ENCODE measurements at regions not wholly inside any gene's neighbourhood (a gene's known extent, or its start where the extent isn't known, plus 50 kb on each side); places are given as distances from the start of the nearest gene placed in this dataset.

DNA sequence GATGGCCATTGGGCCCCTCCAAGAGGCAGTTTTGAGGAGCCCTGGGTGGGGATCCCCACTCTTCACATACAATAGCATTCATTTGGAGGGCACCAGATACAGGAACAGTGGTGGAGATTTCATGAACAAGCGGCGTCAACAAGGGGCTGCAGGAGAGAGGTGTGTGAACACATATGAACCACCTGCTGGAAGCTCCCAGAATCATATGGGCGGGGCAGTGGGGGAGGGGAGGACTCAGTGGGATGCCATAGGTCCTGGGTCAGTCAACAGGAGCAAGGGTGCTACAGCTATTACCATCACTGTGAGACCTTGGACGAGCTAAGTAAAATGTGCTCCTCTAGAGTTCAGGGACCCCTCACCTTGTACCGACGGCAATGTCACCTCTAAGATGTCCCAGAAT lies 100.4 kb upstream of the IRF2BP2 start:
- Mint-ChIP-seq H3K4me3 (no peak overlapping the region), H3K9me3 (no peaks in the 10 kb centered on the region), H3K27me3 (ENCODE audit: insufficient read depth) (no peaks in the 10 kb centered on the region), H3K36me3 (ENCODE audit: low read depth) (peaks cover 3% of the 10 kb centered on the region), H3K27ac (no peak overlapping the region), H3K4me1 (ENCODE audit: low read depth) (peaks cover 19% of the 10 kb centered on the region)
- DNase-seq (ENCODE audit: low spot score) = no peak
- intact Hi-C loops (cut with micrococcal nuclease) = no loop called here

DNA sequence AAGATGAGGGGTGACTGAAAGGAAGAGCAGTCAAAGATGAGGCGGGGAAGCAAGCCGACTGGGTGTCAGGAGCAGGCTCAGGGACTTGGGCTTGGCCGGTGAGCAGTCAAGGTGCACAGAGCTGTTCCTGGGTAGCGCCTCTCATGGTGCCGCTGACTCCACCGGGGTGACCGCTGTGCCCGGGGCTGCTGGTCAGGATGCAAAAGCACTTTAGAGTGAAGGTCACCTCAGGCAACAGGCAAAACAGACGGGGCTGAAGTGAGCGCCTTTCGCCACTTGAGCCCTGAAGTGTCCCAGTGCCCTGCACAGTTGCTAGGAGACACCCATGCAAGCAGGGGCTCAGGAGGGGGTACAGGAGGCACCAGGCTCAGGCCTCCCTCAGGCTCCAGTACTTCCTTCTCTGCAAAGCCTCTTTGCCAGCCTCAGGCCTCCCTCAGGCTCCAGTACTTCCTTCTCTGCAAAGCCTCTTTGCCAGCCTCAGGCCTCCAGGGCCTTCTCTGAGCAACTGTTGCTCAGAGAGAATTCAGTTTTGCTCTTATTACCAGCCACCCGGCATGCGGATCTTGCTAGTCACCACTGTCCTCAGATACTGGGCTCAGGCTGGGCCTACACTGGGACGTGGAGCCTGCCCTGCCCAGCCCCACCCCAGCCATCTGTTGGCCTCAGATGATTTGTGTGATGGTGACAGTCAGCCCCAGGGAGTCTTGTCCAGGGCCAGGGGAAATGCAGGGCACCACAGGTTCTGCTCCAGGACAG lies 99.7 kb upstream of the IRF2BP2 start:
- peaks cover 23% of the 10 kb centered on the region for H3K4me1 Mint-ChIP-seq (ENCODE audit: low read depth)

GRCh38 chr1:234708700-234709395 lies 98.9 kb upstream of the IRF2BP2 start:
- DNase-seq (ENCODE audit: low spot score) = no peak
- intact Hi-C loops (cut with micrococcal nuclease) = no loop called here
- H3K9me3 Mint-ChIP-seq = peaks cover 5% of the 10 kb centered on the region
- H3K27ac Mint-ChIP-seq = no peak overlapping the region
- peaks cover 23% of the 10 kb centered on the region for H3K4me1 Mint-ChIP-seq (ENCODE audit: low read depth)
- peaks cover 4% of the 10 kb centered on the region for H3K27me3 Mint-ChIP-seq (ENCODE audit: insufficient read depth)
- no peak overlapping the region for H3K4me3 Mint-ChIP-seq
- H3K36me3 Mint-ChIP-seq (ENCODE audit: low read depth) = peaks cover 3% of the 10 kb centered on the region

More for the DNA sequence above, 99.7 kb upstream of the IRF2BP2 start:
- Mint-ChIP-seq H3K27me3 (ENCODE audit: insufficient read depth) (no peaks in the 10 kb centered on the region), H3K27ac (no peak overlapping the region), H3K9me3 (no peaks in the 10 kb centered on the region), H3K4me3 (no peak overlapping the region), H3K36me3 (ENCODE audit: low read depth) (peaks cover 3% of the 10 kb centered on the region)
- intact Hi-C loops (cut with micrococcal nuclease) = no loop called here
- no peak for DNase-seq (ENCODE audit: low spot score)

DNA sequence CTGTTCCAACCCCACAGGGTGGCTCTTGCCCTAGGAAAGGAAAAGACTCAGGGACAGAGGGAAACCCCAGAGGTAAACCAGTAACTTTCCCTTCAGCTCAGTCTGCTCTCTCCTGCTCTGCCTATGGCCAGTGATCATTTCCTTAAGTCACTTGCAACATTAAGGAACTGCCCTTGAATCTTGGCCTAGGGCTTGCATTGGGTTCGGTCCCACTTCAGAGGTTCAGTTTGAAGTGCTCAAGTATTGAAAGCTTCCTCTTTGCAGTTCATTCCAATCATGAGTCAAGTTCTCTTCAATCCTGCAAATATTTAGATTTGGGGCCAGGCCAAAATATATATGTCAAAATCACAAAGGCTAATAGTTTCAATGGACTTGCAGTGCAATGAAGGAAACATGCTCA lies 97.7 kb upstream of the IRF2BP2 start:
- intact Hi-C loops (cut with micrococcal nuclease) = no loop called here
- Mint-ChIP-seq H3K4me3 (no peak overlapping the region), H3K27me3 (ENCODE audit: insufficient read depth) (peaks cover 4% of the 10 kb centered on the region), H3K9me3 (peaks cover 11% of the 10 kb centered on the region), H3K4me1 (ENCODE audit: low read depth) (peaks cover 23% of the 10 kb centered on the region), H3K27ac (no peak overlapping the region), H3K36me3 (ENCODE audit: low read depth) (peaks cover 3% of the 10 kb centered on the region)
- no peak for DNase-seq (ENCODE audit: low spot score)

- peaks cover 4% of the 10 kb centered on the region for H3K27me3 Mint-ChIP-seq (ENCODE audit: insufficient read depth)
- peaks cover 3% of the 10 kb centered on the region for H3K36me3 Mint-ChIP-seq (ENCODE audit: low read depth)
- H3K4me3 Mint-ChIP-seq = no peak overlapping the region
- H3K4me1 Mint-ChIP-seq (ENCODE audit: low read depth) = peaks cover 23% of the 10 kb centered on the region
- DNase-seq (ENCODE audit: low spot score) = no peak
- no peak overlapping the region for H3K27ac Mint-ChIP-seq
- H3K9me3 Mint-ChIP-seq = peaks cover 11% of the 10 kb centered on the region
- intact Hi-C loops (cut with micrococcal nuclease) = no loop called here
These were observed 97.0 kb upstream of the IRF2BP2 start for GRCh38 chr1:234706931-234707330.

DNA sequence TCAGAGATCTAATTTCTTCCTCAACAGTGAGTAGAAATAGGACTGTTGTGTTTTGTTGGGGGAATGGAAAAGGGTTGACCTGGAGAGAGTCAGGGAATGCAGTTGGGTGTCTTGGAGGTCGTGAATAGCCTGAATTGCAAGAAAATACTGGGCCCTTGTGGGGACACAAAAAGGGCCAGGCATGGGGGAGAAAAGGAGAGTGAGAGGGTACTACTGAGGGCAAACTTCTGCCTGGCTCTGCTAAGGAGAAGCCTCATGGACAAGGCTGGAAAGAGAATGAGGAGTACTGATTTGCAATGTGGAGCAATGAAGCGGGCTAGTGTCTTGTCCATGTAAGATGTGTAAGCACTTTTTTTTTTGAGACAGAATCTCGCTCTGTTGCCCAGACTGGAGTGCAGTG lies 96.2 kb upstream of the IRF2BP2 start:
- no peak overlapping the region for H3K27ac Mint-ChIP-seq
- H3K4me1 Mint-ChIP-seq (ENCODE audit: low read depth) = peaks cover 18% of the 10 kb centered on the region
- intact Hi-C loops (cut with micrococcal nuclease) = no loop called here
- H3K27me3 Mint-ChIP-seq (ENCODE audit: insufficient read depth) = peaks cover 4% of the 10 kb centered on the region
- peaks cover 3% of the 10 kb centered on the region for H3K36me3 Mint-ChIP-seq (ENCODE audit: low read depth)
- no peak overlapping the region for H3K4me3 Mint-ChIP-seq
- H3K9me3 Mint-ChIP-seq = peaks cover 11% of the 10 kb centered on the region
- no peak for DNase-seq (ENCODE audit: low spot score)

DNA sequence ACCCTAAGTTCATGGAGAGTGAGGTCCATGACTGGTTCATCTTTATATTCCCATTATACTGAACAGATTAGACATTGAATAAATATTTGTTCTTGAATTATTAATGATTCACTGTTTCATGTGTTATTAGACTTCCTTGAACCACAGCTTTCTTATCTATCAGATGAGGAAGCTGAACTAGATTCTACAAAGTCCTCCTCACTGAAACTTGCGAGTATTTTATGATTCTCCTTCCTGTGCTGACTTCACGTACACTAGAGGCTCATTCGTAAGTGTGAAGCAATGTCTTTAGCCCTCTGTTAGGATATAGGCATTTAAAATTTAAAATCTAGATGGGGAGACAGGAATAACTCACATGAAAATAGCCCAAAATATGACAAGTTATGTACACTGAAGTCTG lies 95.6 kb upstream of the IRF2BP2 start:
- DNase-seq (ENCODE audit: low spot score) = no peak
- Mint-ChIP-seq H3K27me3 (ENCODE audit: insufficient read depth) (peaks cover 4% of the 10 kb centered on the region), H3K36me3 (ENCODE audit: low read depth) (peaks cover 3% of the 10 kb centered on the region), H3K9me3 (peaks cover 11% of the 10 kb centered on the region), H3K4me1 (ENCODE audit: low read depth) (peaks cover 18% of the 10 kb centered on the region), H3K4me3 (no peak overlapping the region), H3K27ac (no peak overlapping the region)
- intact Hi-C loops (cut with micrococcal nuclease) = no loop called here

GRCh38 chr1:234704106-234704887 lies 94.3 kb upstream of the IRF2BP2 start:
- intact Hi-C loops (cut with micrococcal nuclease) = no loop called here
- no peak overlapping the region for H3K4me3 Mint-ChIP-seq
- no peak overlapping the region for H3K27ac Mint-ChIP-seq
- peaks cover 11% of the 10 kb centered on the region for H3K9me3 Mint-ChIP-seq
- peaks cover 29% of the 10 kb centered on the region for H3K4me1 Mint-ChIP-seq (ENCODE audit: low read depth)
- DNase-seq (ENCODE audit: low spot score) = no peak
- H3K36me3 Mint-ChIP-seq (ENCODE audit: low read depth) = peaks cover 3% of the 10 kb centered on the region
- peaks cover 4% of the 10 kb centered on the region for H3K27me3 Mint-ChIP-seq (ENCODE audit: insufficient read depth)

GRCh38 chr1:234702342-234703000 lies 92.5 kb upstream of the IRF2BP2 start:
- no peak overlapping the region for H3K4me3 Mint-ChIP-seq
- no peaks in the 10 kb centered on the region for H3K36me3 Mint-ChIP-seq (ENCODE audit: low read depth)
- peaks cover 4% of the 10 kb centered on the region for H3K27me3 Mint-ChIP-seq (ENCODE audit: insufficient read depth)
- no peak overlapping the region for H3K27ac Mint-ChIP-seq
- peaks cover 11% of the 10 kb centered on the region for H3K9me3 Mint-ChIP-seq
- DNase-seq (ENCODE audit: low spot score) = no peak
- H3K4me1 Mint-ChIP-seq (ENCODE audit: low read depth) = peaks cover 24% of the 10 kb centered on the region
- intact Hi-C loops (cut with micrococcal nuclease) = no loop called here

GRCh38 chr1:234701737-234702341 lies 91.9 kb upstream of the IRF2BP2 start:
- H3K4me1 Mint-ChIP-seq (ENCODE audit: low read depth) = peaks cover 24% of the 10 kb centered on the region
- intact Hi-C loops (cut with micrococcal nuclease) = no loop called here
- DNase-seq (ENCODE audit: low spot score) = no peak
- no peak overlapping the region for H3K4me3 Mint-ChIP-seq
- H3K9me3 Mint-ChIP-seq = peaks cover 11% of the 10 kb centered on the region
- no peaks in the 10 kb centered on the region for H3K36me3 Mint-ChIP-seq (ENCODE audit: low read depth)
- H3K27me3 Mint-ChIP-seq (ENCODE audit: insufficient read depth) = peaks cover 4% of the 10 kb centered on the region
- no peak overlapping the region for H3K27ac Mint-ChIP-seq

DNA sequence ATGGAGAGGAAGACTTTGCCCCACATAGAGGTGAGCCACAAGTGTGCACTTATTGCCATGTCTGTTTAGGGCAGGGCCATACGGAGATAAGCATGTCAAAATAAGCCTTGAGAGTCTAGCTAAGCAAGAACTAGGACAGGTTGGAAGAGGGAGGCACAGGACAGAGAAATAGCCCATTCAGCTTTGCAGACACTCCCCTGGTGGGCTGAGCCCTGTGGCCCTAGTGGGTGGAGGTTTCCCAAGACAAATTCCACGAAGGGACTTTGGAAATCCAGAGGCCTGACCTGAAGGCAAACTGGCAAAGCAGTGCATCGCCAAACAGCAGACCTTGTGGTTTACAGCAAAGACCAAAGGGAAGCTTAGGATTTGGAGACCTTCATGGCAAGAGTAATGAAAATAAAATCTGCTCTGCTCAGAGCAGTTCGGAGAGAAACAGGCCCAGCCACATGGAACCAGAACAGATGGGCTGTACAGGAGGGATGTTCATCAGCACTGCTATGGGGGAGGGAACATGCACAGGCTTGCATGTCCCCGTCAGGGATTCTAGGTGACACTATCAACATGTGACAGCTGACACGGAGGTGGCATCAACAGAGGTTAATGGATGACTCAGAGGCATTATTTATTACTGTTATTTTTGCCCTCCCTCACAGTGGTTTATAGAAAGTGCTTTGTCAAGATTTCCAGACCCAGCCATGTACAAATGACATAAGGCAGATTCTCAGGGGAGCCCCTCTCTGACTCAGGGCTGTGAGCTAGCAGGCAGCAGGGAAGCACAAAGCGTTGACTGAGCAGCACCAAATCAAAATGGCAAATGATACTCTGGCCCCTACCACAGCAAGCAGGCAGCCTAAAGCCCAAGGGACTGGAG lies 90.1 kb upstream of the IRF2BP2 start:
- peaks cover 4% of the 10 kb centered on the region for H3K27me3 Mint-ChIP-seq (ENCODE audit: insufficient read depth)
- intact Hi-C loops (cut with micrococcal nuclease) = no loop called here
- no peak overlapping the region for H3K4me3 Mint-ChIP-seq
- H3K36me3 Mint-ChIP-seq (ENCODE audit: low read depth) = no peaks in the 10 kb centered on the region
- peak overlapping the region; percentile 26 for H3K27ac Mint-ChIP-seq
- no peak for DNase-seq (ENCODE audit: low spot score)
- H3K9me3 Mint-ChIP-seq = peaks cover 11% of the 10 kb centered on the region
- H3K4me1 Mint-ChIP-seq (ENCODE audit: low read depth) = peaks cover 12% of the 10 kb centered on the region

DNA sequence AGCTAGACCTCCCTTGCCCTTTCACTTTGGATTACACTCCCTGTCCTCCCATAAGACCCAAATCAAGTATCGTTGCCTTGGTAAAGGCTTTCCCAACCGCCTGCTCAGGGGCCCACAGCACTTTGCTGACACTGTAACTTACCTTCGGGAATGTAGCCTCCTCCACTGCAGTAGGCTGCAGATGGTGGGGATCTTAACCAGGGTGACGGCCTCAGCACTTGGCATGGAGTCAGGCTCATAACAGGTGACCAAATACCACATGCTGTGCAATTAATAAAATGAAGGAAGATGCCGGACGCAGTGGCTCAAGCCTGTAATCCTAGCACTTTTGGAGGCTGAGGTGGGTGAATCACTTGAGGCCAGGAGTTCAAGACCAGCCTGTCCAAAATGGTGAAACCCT lies 88.7 kb upstream of the IRF2BP2 start:
- no peak overlapping the region for H3K4me3 Mint-ChIP-seq
- H3K27ac Mint-ChIP-seq = no peak overlapping the region
- peaks cover 4% of the 10 kb centered on the region for H3K9me3 Mint-ChIP-seq
- no peaks in the 10 kb centered on the region for H3K27me3 Mint-ChIP-seq (ENCODE audit: insufficient read depth)
- no peaks in the 10 kb centered on the region for H3K36me3 Mint-ChIP-seq (ENCODE audit: low read depth)
- DNase-seq (ENCODE audit: low spot score) = no peak
- intact Hi-C loops (cut with micrococcal nuclease) = no loop called here
- H3K4me1 Mint-ChIP-seq (ENCODE audit: low read depth) = peaks cover 12% of the 10 kb centered on the region
